IMR-90 (cell line): ENCODE measurements at regions not wholly inside any gene's neighbourhood (a gene's known extent, or its start where the extent isn't known, plus 50 kb on each side); places are given as distances from the start of the nearest gene placed in this dataset.

Experiments
- ATAC-seq: fragments of 200-7000 bp; cut with Tn5 transposase; 2 replicates; pipeline ENCODE4 v1.9.1; 2020; ENCODE audit warnings: low read depth, mild to moderate bottlenecking, moderate library complexity
- BruUV-seq: library from RNA; stranded (reverse); fragments of 400-500 nt; replicated peaks from 2 replicates; lab custom pipeline; 2021; lab: Mats Ljungman, UMichigan
- CTCF ChIA-PET: fragments of 300-600 bp; formaldehyde crosslinking; extraction: SDS; loops from one replicate; lab custom pipeline; 2021; ENCODE audit warnings: antibody characterized with exemption; lab: Yijun Ruan, JAX
- POLR2A ChIA-PET: fragments of 300-600 bp; sonication (Branson Sonifier 250); formaldehyde crosslinking; loops from one replicate; lab custom pipeline; 2022; ENCODE audit warnings: antibody characterized with exemption; ENCODE audit not compliant: unreplicated experiment; lab: Charles Lee
- DNase-seq: peaks from one replicate; pipeline ENCODE4 v3.0.0; 2013
- H2AFZ ChIP-seq: replicated peaks from 2 replicates; pipeline ENCODE3; 2013; ENCODE audit warnings: low read length, mild to moderate bottlenecking; ENCODE audit not compliant: poor library complexity
- H2AK5ac ChIP-seq: 2 replicates; pipeline ENCODE4 v1.6.1; 2013; ENCODE audit warnings: low read depth, low read length, inconsistent platforms
- H2AK9ac ChIP-seq: replicated peaks from 2 replicates; pipeline ENCODE3; 2013; ENCODE audit warnings: mild to moderate bottlenecking, low read depth, low read length, moderate library complexity; ENCODE audit not compliant: poor library complexity
- H2BK120ac ChIP-seq: 2 replicates; pipeline ENCODE4 v1.6.1; 2013; ENCODE audit warnings: low read depth, low read length, inconsistent platforms
- H2BK15ac ChIP-seq: 3 replicates; pipeline ENCODE4 v1.6.1; 2013; ENCODE audit warnings: low read depth, low read length, inconsistent platforms
- H2BK20ac ChIP-seq: 2 replicates; pipeline ENCODE4 v1.6.1; 2013; ENCODE audit warnings: low read depth, mild to moderate bottlenecking, inconsistent platforms, low read length, moderate library complexity
- H2BK5ac ChIP-seq: 2 replicates; pipeline ENCODE4 v1.6.1; 2013; ENCODE audit warnings: mild to moderate bottlenecking, low read depth, low read length, inconsistent platforms; ENCODE audit not compliant: poor library complexity, severe bottlenecking
- H3K14ac ChIP-seq: replicated peaks from 2 replicates; pipeline ENCODE4 v1.6.1; 2013; ENCODE audit warnings: low read depth, low read length, inconsistent platforms
- H3K18ac ChIP-seq: 2 replicates; pipeline ENCODE4 v1.6.1; 2013; ENCODE audit warnings: low read depth, low read length, control low read depth
- H3K23ac ChIP-seq: 2 replicates; pipeline ENCODE4 v1.6.1; 2013; ENCODE audit warnings: low read depth, low read length, inconsistent platforms
- H3K27ac ChIP-seq: 2 replicates; pipeline ENCODE4 v1.5.1; 2013; ENCODE audit warnings: mild to moderate bottlenecking, control low read depth, low read length; ENCODE audit not compliant: insufficient read depth
- H3K27me3 ChIP-seq: 2 replicates; pipeline ENCODE4 v1.6.1; 2013; ENCODE audit warnings: low read length; ENCODE audit not compliant: control insufficient read depth, insufficient read depth
- H3K36me3 ChIP-seq: 2 replicates; pipeline ENCODE4 v1.6.1; 2013; ENCODE audit warnings: low read length, mixed read lengths; ENCODE audit not compliant: control insufficient read depth, insufficient read depth
- H3K4ac ChIP-seq: 2 replicates; pipeline ENCODE4 v1.6.1; 2013; ENCODE audit warnings: low read depth, low read length, inconsistent platforms
- H3K4me1 ChIP-seq: 2 replicates; pipeline ENCODE4 v1.6.1; 2013; ENCODE audit warnings: low read length, mixed read lengths; ENCODE audit not compliant: control insufficient read depth, insufficient read depth
- H3K4me2 ChIP-seq: 2 replicates; pipeline ENCODE4 v1.6.1; 2013; ENCODE audit warnings: low read depth, mild to moderate bottlenecking, control low read depth, low read length, moderate library complexity
- H3K4me3 ChIP-seq: 2 replicates; pipeline ENCODE4 v1.5.1; 2013; ENCODE audit warnings: low read depth, mild to moderate bottlenecking, control low read depth, low read length, moderate library complexity; ENCODE audit not compliant: insufficient read depth
- H3K56ac ChIP-seq: 2 replicates; pipeline ENCODE4 v1.6.1; 2013; ENCODE audit warnings: low read length, inconsistent platforms; ENCODE audit not compliant: insufficient read depth; ENCODE audit errors: extremely low read depth
- H3K79me1 ChIP-seq, 2 experiments: 2 replicates each; pipeline ENCODE4 v1.6.1; 2013; ENCODE audit warnings: low read length in 2 of 2, inconsistent platforms in 1 of 2, low read depth in 1 of 2
- H3K9ac ChIP-seq: 2 replicates; pipeline ENCODE4 v1.6.1; 2013; ENCODE audit warnings: low read depth, low read length, control low read depth
- H3K9me1 ChIP-seq: 2 replicates; pipeline ENCODE4 v1.6.1; 2013; ENCODE audit warnings: low read length, inconsistent platforms; ENCODE audit not compliant: insufficient read depth
- H3K9me3 ChIP-seq: 2 replicates; pipeline ENCODE4 v1.6.1; 2013; ENCODE audit warnings: low read length; ENCODE audit not compliant: control insufficient read depth, insufficient read depth
- H4K20me1 ChIP-seq: 2 replicates; pipeline ENCODE4 v1.6.1; 2013; ENCODE audit warnings: low read length, inconsistent platforms; ENCODE audit not compliant: insufficient read depth
- H4K5ac ChIP-seq: 2 replicates; pipeline ENCODE4 v1.6.1; 2013; ENCODE audit warnings: mild to moderate bottlenecking, low read depth, low read length, control low read depth
- H4K8ac ChIP-seq, 2 experiments: 2 replicates each; pipeline ENCODE4 v1.6.1; 2013; ENCODE audit warnings: low read depth in 2 of 2, low read length in 2 of 2, control low read depth in 1 of 2, inconsistent platforms in 1 of 2
- H4K91ac ChIP-seq: 2 replicates; pipeline ENCODE4 v1.6.1; 2013; ENCODE audit warnings: low read depth, low read length, inconsistent platforms; ENCODE audit not compliant: insufficient read depth
- CHD1 ChIP-seq: IDR thresholded peaks from 2 replicates; pipeline ENCODE4 v1.6.1; 2012; ENCODE audit warnings: low read depth, low read length, improper control_type of control experiment
- FOS ChIP-seq: fragments of 150-350 bp; IDR thresholded peaks from 2 replicates; pipeline ENCODE4 v1.6.1; 2016; ENCODE audit warnings: low read depth, low read length
- MAFK ChIP-seq: IDR thresholded peaks from 2 replicates; pipeline ENCODE4 v1.6.1; 2012; ENCODE audit warnings: low read depth, low read length, improper control_type of control experiment
- MXI1 ChIP-seq: IDR thresholded peaks from 2 replicates; pipeline ENCODE4 v1.6.1; 2012; ENCODE audit warnings: low read depth, mild to moderate bottlenecking, low read length, moderate library complexity, borderline replicate concordance
- NFE2L2 ChIP-seq: fragments of 150-350 bp; IDR thresholded peaks from 2 replicates; pipeline ENCODE4 v1.6.1; 2016; ENCODE audit warnings: low read depth, mild to moderate bottlenecking, low read length
- RAD21 ChIP-seq: IDR thresholded peaks from 2 replicates; pipeline ENCODE4 v1.6.1; 2012; ENCODE audit warnings: low read length, improper control_type of control experiment
- RCOR1 ChIP-seq: IDR thresholded peaks from 2 replicates; pipeline ENCODE4 v1.6.1; 2012; ENCODE audit warnings: mild to moderate bottlenecking, low read length, improper control_type of control experiment; ENCODE audit not compliant: insufficient replicate concordance
- RFX5 ChIP-seq: IDR thresholded peaks from 2 replicates; pipeline ENCODE4 v1.8.0; 2012; ENCODE audit warnings: low read depth, mild to moderate bottlenecking, low read length, moderate library complexity
- WGBS, 2 experiments: methylation state at CpG; one replicate each; pipeline versions ENCODE4 v1.1.5 to v1.1.7; 2013; ENCODE audit warnings: missing lambda C conversion rate in 2 of 2; ENCODE audit not compliant: insufficient read length in 1 of 2; ENCODE audit errors: extremely low coverage in 2 of 2; 5-methylcytosine and 5-hydroxymethylcytosine counted together
- dilution Hi-C: fragments of 300-500 bp; cut with HindIII; formaldehyde crosslinking; loops from one replicate; pipeline ENCODE4 v1.14.3; 2018; ENCODE audit warnings: low sequenced_read_pairs; ENCODE audit not compliant: unreplicated experiment
- in situ Hi-C: fragments of 300-500 bp; cut with MboI; formaldehyde crosslinking; loops from 3 replicates; pipeline ENCODE4 v1.14.3; 2019; ENCODE audit warnings: low sequenced_read_pairs, inconsistent platforms, mixed read lengths
- intact Hi-C: fragments of 100-400 bp; cut with micrococcal nuclease; formaldehyde crosslinking; loops from 2 replicates; pipeline ENCODE4 v1.10.0; 2022
- TF ChIP-seq, protein P1 (sequence below): conservative IDR thresholded peaks from 2 replicates; pipeline ENCODE4 v1.5.1; 2012; ENCODE audit warnings: mild to moderate bottlenecking, low read depth, low read length, improper control_type of control experiment
- TF ChIP-seq, protein P2 (sequence below): fragments of 150-350 bp; IDR thresholded peaks from 2 replicates; pipeline ENCODE4 v1.6.1; 2017; ENCODE audit warnings: mild to moderate bottlenecking, antibody characterized with exemption, low read length, low read depth
- TF ChIP-seq, protein P3 (sequence below): fragments of 150-350 bp; IDR thresholded peaks from 2 replicates; pipeline ENCODE4 v1.6.1; 2016; ENCODE audit warnings: low read depth, mild to moderate bottlenecking, low read length, moderate library complexity, borderline replicate concordance

DNA sequence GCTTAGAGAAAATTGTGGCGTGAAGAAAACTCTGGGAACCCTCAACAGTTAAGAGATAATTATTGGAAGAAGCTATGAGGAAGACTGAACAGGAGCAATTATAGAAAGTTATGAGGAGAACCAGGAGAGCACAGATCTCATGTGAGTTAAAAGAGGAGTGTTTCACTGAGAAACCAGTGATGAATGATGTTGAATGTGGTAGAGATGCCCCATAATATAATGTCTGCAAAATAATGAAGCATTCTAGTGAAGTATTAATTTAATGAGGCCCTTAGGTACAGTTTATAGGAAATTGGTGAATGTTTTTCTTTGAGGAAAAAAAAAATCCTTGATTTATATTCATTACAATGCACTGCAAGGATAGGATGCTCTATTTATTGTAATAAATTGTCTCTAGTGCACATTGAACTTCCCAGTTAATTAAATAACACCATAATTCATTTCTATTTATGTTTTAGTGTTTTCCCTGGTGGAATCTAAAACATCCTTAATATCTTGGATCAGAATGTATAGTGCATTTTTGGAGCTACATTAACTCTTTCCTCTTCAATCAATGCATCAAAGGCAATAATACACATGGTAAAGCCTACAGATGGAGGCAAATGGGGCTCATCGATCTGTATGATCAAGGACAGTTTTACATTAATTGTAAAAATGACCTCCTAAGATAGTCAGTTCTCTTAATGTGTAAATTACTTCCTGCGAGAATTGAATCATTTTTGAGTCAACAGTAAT, 91.4 kb upstream of the EYS start:
- dilution Hi-C loops (no loop called here), intact Hi-C loops (no loop called here)
- POLR2A ChIA-PET: no interaction called here

More for the DNA sequence above, 91.4 kb upstream of the EYS start:
- Histone ChIP-seq H3K4me3 (no peak overlapping the region), H2BK20ac (no peak overlapping the region), H3K4ac (no peak overlapping the region), H4K20me1 (no peaks in the 10 kb centered on the region), H3K27ac (no peak overlapping the region), H4K91ac (no peak overlapping the region), H2AK9ac (no peak overlapping the region), H3K23ac (no peak overlapping the region), H3K36me3 (no peaks in the 10 kb centered on the region), H4K8ac (no peak overlapping the region), H3K14ac (no peak overlapping the region), H2BK5ac (no peak overlapping the region), H4K5ac (no peak overlapping the region), H2AK5ac (no peak overlapping the region), H3K4me2 (no peak overlapping the region), H3K79me1 (no peaks in the 10 kb centered on the region), H2BK120ac (no peak overlapping the region), H3K9me3 (no peaks in the 10 kb centered on the region; the same call in 1 of the 2 replicates), H3K18ac (no peak overlapping the region), H3K9me1 (no peaks in the 10 kb centered on the region), H2AFZ (no peak overlapping the region), H3K56ac (no peak overlapping the region), H3K9ac (no peak overlapping the region), H3K27me3 (no peaks in the 10 kb centered on the region), H3K4me1 (no peaks in the 10 kb centered on the region), H2BK15ac (no peak overlapping the region)
- no peak for DNase-seq
- TF ChIP-seq CHD1 (no peak), MAFK (no peak), NFE2L2 (no peak), RFX5 (no peak), FOS (no peak), RCOR1 (no peak), RAD21 (no peak), MXI1 (no peak)
- TF ChIP-seq, protein P1, sequence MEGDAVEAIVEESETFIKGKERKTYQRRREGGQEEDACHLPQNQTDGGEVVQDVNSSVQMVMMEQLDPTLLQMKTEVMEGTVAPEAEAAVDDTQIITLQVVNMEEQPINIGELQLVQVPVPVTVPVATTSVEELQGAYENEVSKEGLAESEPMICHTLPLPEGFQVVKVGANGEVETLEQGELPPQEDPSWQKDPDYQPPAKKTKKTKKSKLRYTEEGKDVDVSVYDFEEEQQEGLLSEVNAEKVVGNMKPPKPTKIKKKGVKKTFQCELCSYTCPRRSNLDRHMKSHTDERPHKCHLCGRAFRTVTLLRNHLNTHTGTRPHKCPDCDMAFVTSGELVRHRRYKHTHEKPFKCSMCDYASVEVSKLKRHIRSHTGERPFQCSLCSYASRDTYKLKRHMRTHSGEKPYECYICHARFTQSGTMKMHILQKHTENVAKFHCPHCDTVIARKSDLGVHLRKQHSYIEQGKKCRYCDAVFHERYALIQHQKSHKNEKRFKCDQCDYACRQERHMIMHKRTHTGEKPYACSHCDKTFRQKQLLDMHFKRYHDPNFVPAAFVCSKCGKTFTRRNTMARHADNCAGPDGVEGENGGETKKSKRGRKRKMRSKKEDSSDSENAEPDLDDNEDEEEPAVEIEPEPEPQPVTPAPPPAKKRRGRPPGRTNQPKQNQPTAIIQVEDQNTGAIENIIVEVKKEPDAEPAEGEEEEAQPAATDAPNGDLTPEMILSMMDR: no peak
- TF ChIP-seq, protein P2, sequence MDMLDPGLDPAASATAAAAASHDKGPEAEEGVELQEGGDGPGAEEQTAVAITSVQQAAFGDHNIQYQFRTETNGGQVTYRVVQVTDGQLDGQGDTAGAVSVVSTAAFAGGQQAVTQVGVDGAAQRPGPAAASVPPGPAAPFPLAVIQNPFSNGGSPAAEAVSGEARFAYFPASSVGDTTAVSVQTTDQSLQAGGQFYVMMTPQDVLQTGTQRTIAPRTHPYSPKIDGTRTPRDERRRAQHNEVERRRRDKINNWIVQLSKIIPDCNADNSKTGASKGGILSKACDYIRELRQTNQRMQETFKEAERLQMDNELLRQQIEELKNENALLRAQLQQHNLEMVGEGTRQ: no peak
- TF ChIP-seq, protein P3, sequence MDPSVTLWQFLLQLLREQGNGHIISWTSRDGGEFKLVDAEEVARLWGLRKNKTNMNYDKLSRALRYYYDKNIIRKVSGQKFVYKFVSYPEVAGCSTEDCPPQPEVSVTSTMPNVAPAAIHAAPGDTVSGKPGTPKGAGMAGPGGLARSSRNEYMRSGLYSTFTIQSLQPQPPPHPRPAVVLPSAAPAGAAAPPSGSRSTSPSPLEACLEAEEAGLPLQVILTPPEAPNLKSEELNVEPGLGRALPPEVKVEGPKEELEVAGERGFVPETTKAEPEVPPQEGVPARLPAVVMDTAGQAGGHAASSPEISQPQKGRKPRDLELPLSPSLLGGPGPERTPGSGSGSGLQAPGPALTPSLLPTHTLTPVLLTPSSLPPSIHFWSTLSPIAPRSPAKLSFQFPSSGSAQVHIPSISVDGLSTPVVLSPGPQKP: no peak
- ATAC-seq: no peak
- in situ Hi-C loops: no loop called here
- CTCF ChIA-PET: no interaction called here
- WGBS, 2 experiments: 40% methylated on average over 1 of the region's 3 CpGs; no CpG with 5 or more reads in 1 of the 2 experiments
- BruUV-seq: no TSS peak
